Nephron (organoid): ENCODE measurements at regions not wholly inside any gene's neighbourhood (a gene's known extent, or its start where the extent isn't known, plus 50 kb on each side); places are given as distances from the start of the nearest gene placed in this dataset.

Experiments used
- H3K27ac Mint-ChIP-seq, 3 experiments: 2 replicates each; pipeline ENCODE4 v1.8.0; 2020; ENCODE audit warnings: mixed read lengths in 3 of 3, mild to moderate bottlenecking in 2 of 3, moderate library complexity in 1 of 3
- H3K27me3 Mint-ChIP-seq: 2 replicates; pipeline ENCODE4 v1.8.0; 2021; ENCODE audit warnings: low read depth, mild to moderate bottlenecking, moderate library complexity, mixed read lengths
- H3K36me3 Mint-ChIP-seq: 2 replicates; pipeline ENCODE4 v1.8.0; 2020; ENCODE audit warnings: low read depth, mixed read lengths
- H3K4me1 Mint-ChIP-seq: 2 replicates; pipeline ENCODE4 v1.8.0; 2020; ENCODE audit warnings: mixed read lengths
- H3K4me3 Mint-ChIP-seq, 3 experiments: 2 replicates each; pipeline ENCODE4 v1.8.0; 2020; ENCODE audit warnings: mild to moderate bottlenecking in 3 of 3, mixed read lengths in 3 of 3, moderate library complexity in 2 of 3
- H3K9me3 Mint-ChIP-seq: 2 replicates; pipeline ENCODE4 v1.8.0; 2020; ENCODE audit warnings: mixed read lengths
- CTCF ChIP-seq, 3 experiments: fragments of 200-600 bp; sonication (generic); IDR thresholded peaks; one replicate each; pipeline ENCODE4 v1.5.0; 2021; ENCODE audit warnings: antibody characterized with exemption in 3 of 3; ENCODE audit not compliant: unreplicated experiment in 3 of 3

GRCh38 chr10:4332764-4333458 lies 493.1 kb upstream of the AKR1E2 start:
- H3K27ac Mint-ChIP-seq, result no peak overlapping the region
- H3K27me3 Mint-ChIP-seq, result no peaks in the 10 kb centered on the region
- H3K36me3 Mint-ChIP-seq, result no peaks in the 10 kb centered on the region
- H3K4me3 Mint-ChIP-seq, result no peak overlapping the region
- no peaks in the 10 kb centered on the region for H3K9me3 Mint-ChIP-seq
- peaks cover 12% of the 10 kb centered on the region for H3K4me1 Mint-ChIP-seq
- no peak for TF ChIP-seq CTCF (IDR thresholded peaks at IDR 0.05; ENCODE audit: unreplicated experiment in 3 of 3)

DNA sequence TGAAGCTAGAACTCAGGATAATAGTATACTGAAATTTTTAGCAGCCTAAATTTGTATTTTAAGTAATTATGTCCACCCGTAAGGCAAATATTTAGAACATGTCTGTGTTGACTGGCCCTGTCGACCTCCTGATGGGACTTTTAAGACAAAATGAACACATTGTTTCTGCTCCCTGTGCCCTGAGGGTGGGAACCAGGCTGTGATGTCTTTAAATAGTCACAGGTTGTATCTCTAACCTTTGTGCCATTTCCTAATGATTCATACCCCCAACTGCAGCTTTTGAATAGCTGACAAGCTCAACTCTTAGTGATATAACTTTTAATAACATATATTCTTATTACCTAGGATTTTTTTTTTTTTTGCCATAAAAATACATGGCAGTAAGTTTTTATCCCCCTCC lies 494.9 kb upstream of the AKR1E2 start:
- Mint-ChIP-seq H3K4me1 (peaks cover 6% of the 10 kb centered on the region), H3K36me3 (no peaks in the 10 kb centered on the region), H3K27ac (no peak overlapping the region), H3K9me3 (no peaks in the 10 kb centered on the region), H3K27me3 (no peaks in the 10 kb centered on the region), H3K4me3 (no peak overlapping the region)
- no peak for TF ChIP-seq CTCF (IDR thresholded peaks at IDR 0.05; ENCODE audit: unreplicated experiment in 3 of 3)

GRCh38 chr10:4330636-4331035 lies 495.4 kb upstream of the AKR1E2 start:
- peaks cover 6% of the 10 kb centered on the region for H3K4me1 Mint-ChIP-seq
- H3K27me3 Mint-ChIP-seq, result no peaks in the 10 kb centered on the region
- TF ChIP-seq CTCF (IDR thresholded peaks at IDR 0.05; ENCODE audit: unreplicated experiment in 3 of 3), result no peak

DNA sequence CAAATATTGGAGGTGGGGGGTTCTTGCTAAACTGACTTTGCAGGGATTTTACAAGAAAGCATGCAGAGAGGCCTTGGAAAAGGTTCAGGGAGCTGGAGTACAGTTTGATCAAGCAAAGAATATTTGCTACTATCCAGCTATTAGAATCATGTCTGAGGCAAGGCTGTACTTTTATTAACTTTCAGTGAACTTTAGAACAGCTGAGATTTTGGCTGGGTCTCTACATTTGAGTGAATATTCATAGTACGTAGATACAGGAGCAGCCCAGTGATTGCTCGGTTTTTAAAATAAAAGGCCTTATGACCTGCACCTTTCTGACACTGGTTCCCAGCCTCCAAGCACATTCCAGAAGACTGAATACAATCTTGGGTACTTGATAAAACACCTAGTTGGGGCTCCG lies 496.8 kb upstream of the AKR1E2 start:
- TF ChIP-seq CTCF (IDR thresholded peaks at IDR 0.05; ENCODE audit: unreplicated experiment in 3 of 3), result no peak
- Mint-ChIP-seq H3K9me3 (no peaks in the 10 kb centered on the region), H3K27me3 (peaks cover 4% of the 10 kb centered on the region), H3K4me1 (peaks cover 6% of the 10 kb centered on the region), H3K27ac (no peak overlapping the region), H3K36me3 (no peaks in the 10 kb centered on the region), H3K4me3 (no peak overlapping the region)

More at GRCh38 chr10:4330636-4331035, 495.4 kb upstream of the AKR1E2 start:
- H3K9me3 Mint-ChIP-seq, result no peaks in the 10 kb centered on the region
- H3K27ac Mint-ChIP-seq, result no peak overlapping the region
- no peak overlapping the region for H3K4me3 Mint-ChIP-seq
- no peaks in the 10 kb centered on the region for H3K36me3 Mint-ChIP-seq

DNA sequence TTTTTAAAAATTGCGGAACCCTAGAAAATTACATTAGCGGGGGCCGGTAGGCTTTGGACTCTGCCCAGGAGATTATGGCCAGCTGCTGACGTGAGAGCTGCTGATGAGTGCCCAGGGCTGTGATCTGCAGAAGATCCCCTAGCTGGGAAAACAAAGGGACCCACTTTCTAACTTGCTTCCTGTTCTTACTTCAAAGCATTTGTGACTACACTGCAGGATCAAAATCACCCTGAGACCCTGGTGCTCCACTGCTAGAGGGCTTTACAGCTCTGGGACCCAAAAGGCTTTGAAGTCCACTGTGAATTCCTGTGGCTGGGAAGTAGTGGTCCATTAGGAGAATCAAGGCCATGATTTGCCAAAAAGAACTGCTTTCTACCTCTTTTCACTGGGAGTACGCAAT lies 499.4 kb upstream of the AKR1E2 start:
- H3K4me3 Mint-ChIP-seq, result no peak overlapping the region
- H3K9me3 Mint-ChIP-seq, result no peaks in the 10 kb centered on the region
- H3K36me3 Mint-ChIP-seq, result no peaks in the 10 kb centered on the region
- no peak for TF ChIP-seq CTCF (IDR thresholded peaks at IDR 0.05; ENCODE audit: unreplicated experiment in 3 of 3)
- no peak overlapping the region for H3K27ac Mint-ChIP-seq
- peaks cover 4% of the 10 kb centered on the region for H3K27me3 Mint-ChIP-seq
- peaks cover 6% of the 10 kb centered on the region for H3K4me1 Mint-ChIP-seq

DNA sequence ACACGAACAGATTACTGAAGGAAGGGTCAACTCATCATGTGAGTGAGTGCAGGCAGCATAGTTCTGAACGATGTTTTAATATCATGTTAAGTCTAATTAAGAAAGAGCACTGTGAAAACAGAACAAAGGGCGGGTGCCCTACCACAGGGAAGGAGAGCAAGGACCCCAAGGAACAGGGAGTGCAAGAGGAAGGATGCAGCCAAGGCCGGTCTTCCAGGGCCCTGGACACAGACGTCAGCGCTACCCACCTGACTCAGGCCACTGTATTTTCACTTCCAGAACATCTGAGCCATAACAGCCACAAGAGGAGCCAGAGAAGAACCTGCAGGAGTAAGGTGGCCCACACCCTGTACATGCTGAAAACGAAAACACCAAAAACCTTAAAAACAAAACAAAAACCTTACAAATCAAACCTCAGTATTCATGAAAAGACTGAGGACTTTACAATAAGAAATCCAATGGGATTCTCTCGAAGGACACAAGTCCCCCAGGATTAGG lies 506.1 kb upstream of the AKR1E2 start:
- TF ChIP-seq CTCF (IDR thresholded peaks at IDR 0.05; ENCODE audit: unreplicated experiment in 3 of 3), result no peak
- Mint-ChIP-seq H3K9me3 (no peaks in the 10 kb centered on the region), H3K36me3 (no peaks in the 10 kb centered on the region), H3K27ac (no peak overlapping the region), H3K4me3 (no peak overlapping the region), H3K27me3 (peaks cover 4% of the 10 kb centered on the region), H3K4me1 (peaks cover 16% of the 10 kb centered on the region)
